H9 (cell line): ENCODE measurements at regions not wholly inside any gene's neighbourhood (a gene's known extent, or its start where the extent isn't known, plus 50 kb on each side); places are given as distances from the start of the nearest gene placed in this dataset.

ENCODE experiments used
- DNase-seq: peaks from one replicate; pipeline ENCODE4 v3.0.0-alpha.2; 2017
- H2AFZ ChIP-seq: one replicate; pipeline ENCODE4 v1.6.1; 2013; ENCODE audit warnings: mild to moderate bottlenecking, low read length, control low read depth, moderate library complexity
- H2AK5ac ChIP-seq: 2 replicates; pipeline ENCODE4 v1.6.1; 2013; ENCODE audit warnings: low read length, control low read depth, mixed read lengths; ENCODE audit not compliant: insufficient read length
- H2BK120ac ChIP-seq: one replicate; pipeline ENCODE4 v1.6.1; 2013; ENCODE audit warnings: low read depth, mild to moderate bottlenecking, low read length, control low read depth, inconsistent platforms; ENCODE audit not compliant: poor library complexity, severe bottlenecking
- H2BK12ac ChIP-seq: 2 replicates; pipeline ENCODE4 v1.6.1; 2013; ENCODE audit warnings: low read length, control low read depth, mixed read lengths, low read depth; ENCODE audit not compliant: insufficient read length
- H2BK15ac ChIP-seq: 2 replicates; pipeline ENCODE4 v1.6.1; 2013; ENCODE audit warnings: low read depth, low read length, control low read depth
- H2BK20ac ChIP-seq: one replicate; pipeline ENCODE4 v1.6.1; 2013; ENCODE audit warnings: low read depth, mild to moderate bottlenecking, low read length, control low read depth, inconsistent platforms; ENCODE audit not compliant: poor library complexity, severe bottlenecking
- H2BK5ac ChIP-seq: 2 replicates; pipeline ENCODE4 v1.6.1; 2013; ENCODE audit warnings: low read length, control low read depth, mixed read lengths; ENCODE audit not compliant: insufficient read length
- H3K14ac ChIP-seq: 2 replicates; pipeline ENCODE4 v1.6.1; 2013; ENCODE audit warnings: low read length, control low read depth; ENCODE audit not compliant: insufficient read depth
- H3K18ac ChIP-seq: 2 replicates; pipeline ENCODE4 v1.6.1; 2013; ENCODE audit warnings: low read depth, mild to moderate bottlenecking, mixed read lengths, low read length, control low read depth; ENCODE audit not compliant: insufficient read length
- H3K23ac ChIP-seq: 2 replicates; pipeline ENCODE4 v1.6.1; 2013; ENCODE audit warnings: low read length, control low read depth, mixed read lengths, low read depth; ENCODE audit not compliant: insufficient read length
- H3K23me2 ChIP-seq: 2 replicates; pipeline ENCODE4 v1.6.1; 2013; ENCODE audit warnings: low read depth, mild to moderate bottlenecking, mixed read lengths, low read length, control low read depth; ENCODE audit not compliant: insufficient read length, poor library complexity, severe bottlenecking
- H3K27ac ChIP-seq: 2 replicates; pipeline ENCODE4 v1.5.1; 2013; ENCODE audit warnings: low read length, control low read depth, mixed read lengths, low read depth; ENCODE audit not compliant: insufficient read length
- H3K27me3 ChIP-seq: 2 replicates; pipeline ENCODE4 v1.6.1; 2013; ENCODE audit warnings: low read length, control low read depth, inconsistent platforms; ENCODE audit not compliant: insufficient read depth
- H3K4ac ChIP-seq: 2 replicates; pipeline ENCODE4 v1.6.1; 2013; ENCODE audit warnings: low read depth, mild to moderate bottlenecking, control low read depth, inconsistent platforms, low read length, moderate library complexity
- H3K4me1 ChIP-seq: 2 replicates; pipeline ENCODE4 v1.6.1; 2013; ENCODE audit warnings: low read length, control low read depth, inconsistent platforms; ENCODE audit not compliant: insufficient read depth
- H3K4me2 ChIP-seq: 2 replicates; pipeline ENCODE4 v1.6.1; 2013; ENCODE audit warnings: low read length, control low read depth, mixed read lengths; ENCODE audit not compliant: insufficient read length, insufficient read depth
- H3K56ac ChIP-seq: 2 replicates; pipeline ENCODE4 v1.6.1; 2013; ENCODE audit warnings: low read depth, mild to moderate bottlenecking, mixed read lengths, low read length, control low read depth; ENCODE audit not compliant: insufficient read length
- H3K79me1 ChIP-seq: 2 replicates; pipeline ENCODE4 v1.6.1; 2013; ENCODE audit warnings: low read depth, mild to moderate bottlenecking, moderate library complexity, low read length, control low read depth, inconsistent platforms; ENCODE audit not compliant: insufficient read depth, poor library complexity, severe bottlenecking
- H3K79me2 ChIP-seq: 2 replicates; pipeline ENCODE4 v1.6.1; 2013; ENCODE audit warnings: low read length, control low read depth, inconsistent platforms; ENCODE audit not compliant: insufficient read depth
- H3K9ac ChIP-seq: 2 replicates; pipeline ENCODE4 v1.6.1; 2013; ENCODE audit warnings: low read length, control low read depth, mixed read lengths; ENCODE audit not compliant: insufficient read length; ENCODE audit errors: extremely low read depth
- H3K9me3 ChIP-seq: one replicate; pipeline ENCODE4 v1.6.1; 2013; ENCODE audit warnings: low read depth, low read length, inconsistent platforms; ENCODE audit not compliant: control insufficient read depth
- H3T11ph ChIP-seq: one replicate; pipeline ENCODE4 v1.6.1; 2013; ENCODE audit warnings: mild to moderate bottlenecking, low read length, control low read depth, inconsistent platforms
- H4K20me1 ChIP-seq: one replicate; pipeline ENCODE4 v1.6.1; 2013; ENCODE audit not compliant: control insufficient read depth, insufficient read length, insufficient read depth
- H4K5ac ChIP-seq: 2 replicates; pipeline ENCODE4 v1.6.1; 2013; ENCODE audit warnings: low read depth, mild to moderate bottlenecking, mixed read lengths, low read length, control low read depth; ENCODE audit not compliant: insufficient read length
- H4K8ac ChIP-seq: replicated peaks from 2 replicates; pipeline ENCODE4 v1.6.1; 2013; ENCODE audit warnings: low read length, control low read depth, mixed read lengths, low read depth; ENCODE audit not compliant: insufficient read length
- H4K91ac ChIP-seq: 2 replicates; pipeline ENCODE4 v1.6.1; 2013; ENCODE audit warnings: low read depth, mild to moderate bottlenecking, moderate library complexity, mixed read lengths, low read length, control low read depth; ENCODE audit not compliant: insufficient read length
- H3K27ac Mint-ChIP-seq, 3 experiments: 2 replicates in 2 of 3; 3 replicates in 1 of 3; pipeline ENCODE4 v1.8.0; 2020 to 2021; ENCODE audit warnings: mixed read lengths in 3 of 3, mild to moderate bottlenecking in 1 of 3, moderate library complexity in 1 of 3
- H3K27me3 Mint-ChIP-seq: 2 replicates; pipeline ENCODE4 v1.8.0; 2021; ENCODE audit warnings: low read depth, mild to moderate bottlenecking, moderate library complexity, mixed read lengths
- H3K36me3 Mint-ChIP-seq, 3 experiments: 2 replicates in 2 of 3; 3 replicates in 1 of 3; pipeline ENCODE4 v1.8.0; 2020 to 2021; ENCODE audit warnings: low read depth in 3 of 3, mixed read lengths in 3 of 3; ENCODE audit not compliant: insufficient read depth in 1 of 3
- H3K4me1 Mint-ChIP-seq, 2 experiments: 2 replicates each; pipeline ENCODE4 v1.8.0; 2020; ENCODE audit warnings: mixed read lengths in 2 of 2
- H3K4me3 Mint-ChIP-seq, 2 experiments: 2 replicates in 1 of 2; 3 replicates in 1 of 2; pipeline ENCODE4 v1.8.0; 2020 to 2021; ENCODE audit warnings: mild to moderate bottlenecking in 2 of 2, mixed read lengths in 2 of 2, moderate library complexity in 1 of 2
- H3K9me3 Mint-ChIP-seq, 2 experiments: 2 replicates in 1 of 2; 3 replicates in 1 of 2; pipeline ENCODE4 v1.8.0; 2020; ENCODE audit warnings: mild to moderate bottlenecking in 2 of 2, mixed read lengths in 2 of 2, moderate library complexity in 1 of 2
- TF ChIP-seq, protein P1 (sequence below): fragments of 200-600 bp; sonication (generic); conservative IDR thresholded peaks from 3 replicates; pipeline ENCODE4 v1.8.0; 2021; ENCODE audit warnings: antibody characterized with exemption, mild to moderate bottlenecking

DNA sequence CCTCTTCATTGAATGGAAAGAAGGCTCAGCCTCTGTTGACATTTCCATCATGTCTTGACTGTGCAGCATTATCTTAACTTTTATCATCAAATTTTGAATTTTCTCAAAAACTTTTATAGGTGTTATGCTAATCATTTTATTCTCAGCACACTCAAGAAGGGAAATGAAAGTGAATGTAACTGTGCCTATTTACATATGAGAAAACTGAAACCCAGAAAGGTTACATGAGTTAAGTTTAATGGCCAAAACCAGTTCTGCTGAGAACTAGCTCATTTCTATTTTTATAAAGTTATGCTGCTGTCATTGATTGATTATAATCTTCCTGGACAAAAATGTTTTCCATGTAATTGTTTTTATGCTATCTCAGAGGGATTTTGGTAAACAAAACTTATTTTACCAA lies 618.8 kb upstream of the NRXN1 start:
- no peak overlapping the region for H2BK15ac ChIP-seq
- no peaks in the 10 kb centered on the region for H3K9me3 Mint-ChIP-seq
- no peak overlapping the region for H3T11ph ChIP-seq
- H3K14ac ChIP-seq, result no peak overlapping the region
- H3K27me3 ChIP-seq, result no peaks in the 10 kb centered on the region
- H3K23me2 ChIP-seq, result no peaks in the 10 kb centered on the region
- H3K56ac ChIP-seq, result no peak overlapping the region
- no peak overlapping the region for H3K4me2 ChIP-seq
- H3K9me3 ChIP-seq, result no peaks in the 10 kb centered on the region
- H3K4me3 Mint-ChIP-seq, result no peak overlapping the region
- H4K91ac ChIP-seq, result no peak overlapping the region
- H2AK5ac ChIP-seq, result no peak overlapping the region
- peaks cover 2% of the 10 kb centered on the region; the same call in 1 of the 2 replicates for H3K4me1 ChIP-seq
- H3K36me3 Mint-ChIP-seq, result no peaks in the 10 kb centered on the region
- H3K9ac ChIP-seq, result no peak overlapping the region
- no peak overlapping the region for H2BK120ac ChIP-seq
- TF ChIP-seq, protein P1, sequence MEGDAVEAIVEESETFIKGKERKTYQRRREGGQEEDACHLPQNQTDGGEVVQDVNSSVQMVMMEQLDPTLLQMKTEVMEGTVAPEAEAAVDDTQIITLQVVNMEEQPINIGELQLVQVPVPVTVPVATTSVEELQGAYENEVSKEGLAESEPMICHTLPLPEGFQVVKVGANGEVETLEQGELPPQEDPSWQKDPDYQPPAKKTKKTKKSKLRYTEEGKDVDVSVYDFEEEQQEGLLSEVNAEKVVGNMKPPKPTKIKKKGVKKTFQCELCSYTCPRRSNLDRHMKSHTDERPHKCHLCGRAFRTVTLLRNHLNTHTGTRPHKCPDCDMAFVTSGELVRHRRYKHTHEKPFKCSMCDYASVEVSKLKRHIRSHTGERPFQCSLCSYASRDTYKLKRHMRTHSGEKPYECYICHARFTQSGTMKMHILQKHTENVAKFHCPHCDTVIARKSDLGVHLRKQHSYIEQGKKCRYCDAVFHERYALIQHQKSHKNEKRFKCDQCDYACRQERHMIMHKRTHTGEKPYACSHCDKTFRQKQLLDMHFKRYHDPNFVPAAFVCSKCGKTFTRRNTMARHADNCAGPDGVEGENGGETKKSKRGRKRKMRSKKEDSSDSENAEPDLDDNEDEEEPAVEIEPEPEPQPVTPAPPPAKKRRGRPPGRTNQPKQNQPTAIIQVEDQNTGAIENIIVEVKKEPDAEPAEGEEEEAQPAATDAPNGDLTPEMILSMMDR, result no peak
- no peak overlapping the region for H3K27ac Mint-ChIP-seq
- DNase-seq, result no peak
- H3K79me2 ChIP-seq, result no peaks in the 10 kb centered on the region
- peaks cover 7 to 8% of the 10 kb centered on the region in 2 experiments for H3K4me1 Mint-ChIP-seq
- H2AFZ ChIP-seq, result no peak overlapping the region
- H4K8ac ChIP-seq, result no peak overlapping the region
- no peak overlapping the region for H3K4ac ChIP-seq
- no peak overlapping the region for H3K27ac ChIP-seq
- H3K27me3 Mint-ChIP-seq, result no peaks in the 10 kb centered on the region
- H3K79me1 ChIP-seq, result no peaks in the 10 kb centered on the region
- H2BK5ac ChIP-seq, result no peak overlapping the region
- H4K5ac ChIP-seq, result no peak overlapping the region
- no peak overlapping the region for H3K18ac ChIP-seq
- H2BK12ac ChIP-seq, result no peak overlapping the region
- no peak overlapping the region for H3K23ac ChIP-seq
- no peak overlapping the region for H2BK20ac ChIP-seq
- no peaks in the 10 kb centered on the region for H4K20me1 ChIP-seq
